ENCODE measurements at regions not wholly inside any gene's neighbourhood (a gene's known extent, or its start where the extent isn't known, plus 50 kb on each side); places are given as distances from the start of the nearest gene placed in this dataset.

- Histone ChIP-seq H3K9me2 (replicated peaks; ENCODE audit: insufficient read depth, low read length) (no peaks in the 10 kb centered on the region), H3K27ac (ENCODE audit: low read depth, low read length) (no peak overlapping the region), H3K9me3 (ENCODE audit: insufficient read depth, low read length) (no peaks in the 10 kb centered on the region), H3K4me2 (ENCODE audit: low read depth, low read length, poor library complexity, severe bottlenecking) (no peak overlapping the region), H3K4me3 (ENCODE audit: insufficient read depth, low read length, poor library complexity, severe bottlenecking) (no peak overlapping the region), H2AFZ (ENCODE audit: low read depth, low read length, severe bottlenecking) (no peak overlapping the region), H3K27me3 (ENCODE audit: low read length) (no peaks in the 10 kb centered on the region), H3F3A (ENCODE audit: insufficient read depth) (no peaks in the 10 kb centered on the region), H3K79me2 (ENCODE audit: insufficient read depth, low read length) (no peaks in the 10 kb centered on the region), H3K9ac (ENCODE audit: low read length) (no peak overlapping the region), H4K20me1 (ENCODE audit: low read depth, low read length) (no peaks in the 10 kb centered on the region), H3K36me3 (ENCODE audit: low read length) (no peaks in the 10 kb centered on the region)
- no peak for TF ChIP-seq EZH2phosphoT487 (conservative IDR thresholded peaks at IDR 0.05; ENCODE audit: low read length)
- no peak for TF ChIP-seq CTCF (IDR thresholded peaks at IDR 0.05; ENCODE audit: insufficient read depth, low read length, poor library complexity, severe bottlenecking)
Observed at GRCh38 chr2:59711121-59711520, 842.3 kb downstream of the BCL11A start.

GRCh38 chr2:59706729-59707128, 846.7 kb downstream of the BCL11A start:
- H3K4me3 ChIP-seq (ENCODE audit: insufficient read depth, low read length, poor library complexity, severe bottlenecking): no peak overlapping the region
- H3F3A ChIP-seq (ENCODE audit: insufficient read depth): no peaks in the 10 kb centered on the region
- H3K4me2 ChIP-seq (ENCODE audit: low read depth, low read length, poor library complexity, severe bottlenecking): no peak overlapping the region
- H3K9me2 ChIP-seq (replicated peaks; ENCODE audit: insufficient read depth, low read length): no peaks in the 10 kb centered on the region
- H3K36me3 ChIP-seq (ENCODE audit: low read length): no peaks in the 10 kb centered on the region
- H2AFZ ChIP-seq (ENCODE audit: low read depth, low read length, severe bottlenecking): no peak overlapping the region
- no peaks in the 10 kb centered on the region for H3K27me3 ChIP-seq (ENCODE audit: low read length)
- no peak for TF ChIP-seq EZH2phosphoT487 (conservative IDR thresholded peaks at IDR 0.05; ENCODE audit: low read length)
- TF ChIP-seq CTCF (IDR thresholded peaks at IDR 0.05; ENCODE audit: insufficient read depth, low read length, poor library complexity, severe bottlenecking): no peak
- H3K79me2 ChIP-seq (ENCODE audit: insufficient read depth, low read length): no peaks in the 10 kb centered on the region
- H3K27ac ChIP-seq (ENCODE audit: low read depth, low read length): no peak overlapping the region
- no peaks in the 10 kb centered on the region for H4K20me1 ChIP-seq (ENCODE audit: low read depth, low read length)
- H3K9me3 ChIP-seq (ENCODE audit: insufficient read depth, low read length): no peaks in the 10 kb centered on the region
- H3K9ac ChIP-seq (ENCODE audit: low read length): no peak overlapping the region

- Histone ChIP-seq H4K20me1 (ENCODE audit: low read depth, low read length) (no peaks in the 10 kb centered on the region), H3K27ac (ENCODE audit: low read depth, low read length) (no peak overlapping the region), H3K9ac (ENCODE audit: low read length) (no peak overlapping the region), H3K9me2 (replicated peaks; ENCODE audit: insufficient read depth, low read length) (no peaks in the 10 kb centered on the region), H2AFZ (ENCODE audit: low read depth, low read length, severe bottlenecking) (no peak overlapping the region), H3K79me2 (ENCODE audit: insufficient read depth, low read length) (no peaks in the 10 kb centered on the region), H3K4me3 (ENCODE audit: insufficient read depth, low read length, poor library complexity, severe bottlenecking) (no peak overlapping the region), H3K4me2 (ENCODE audit: low read depth, low read length, poor library complexity, severe bottlenecking) (no peak overlapping the region), H3K36me3 (ENCODE audit: low read length) (no peaks in the 10 kb centered on the region), H3K9me3 (ENCODE audit: insufficient read depth, low read length) (no peaks in the 10 kb centered on the region), H3F3A (ENCODE audit: insufficient read depth) (no peaks in the 10 kb centered on the region), H3K27me3 (ENCODE audit: low read length) (no peaks in the 10 kb centered on the region)
- TF ChIP-seq CTCF (IDR thresholded peaks at IDR 0.05; ENCODE audit: insufficient read depth, low read length, poor library complexity, severe bottlenecking) (no peak), EZH2phosphoT487 (conservative IDR thresholded peaks at IDR 0.05; ENCODE audit: low read length) (no peak)
Observed at GRCh38 chr2:59703796-59704195, 849.7 kb downstream of the BCL11A start.
